ENCODE measurements at regions not wholly inside any gene's neighbourhood (a gene's known extent, or its start where the extent isn't known, plus 50 kb on each side); places are given as distances from the start of the nearest gene placed in this dataset.

DNA sequence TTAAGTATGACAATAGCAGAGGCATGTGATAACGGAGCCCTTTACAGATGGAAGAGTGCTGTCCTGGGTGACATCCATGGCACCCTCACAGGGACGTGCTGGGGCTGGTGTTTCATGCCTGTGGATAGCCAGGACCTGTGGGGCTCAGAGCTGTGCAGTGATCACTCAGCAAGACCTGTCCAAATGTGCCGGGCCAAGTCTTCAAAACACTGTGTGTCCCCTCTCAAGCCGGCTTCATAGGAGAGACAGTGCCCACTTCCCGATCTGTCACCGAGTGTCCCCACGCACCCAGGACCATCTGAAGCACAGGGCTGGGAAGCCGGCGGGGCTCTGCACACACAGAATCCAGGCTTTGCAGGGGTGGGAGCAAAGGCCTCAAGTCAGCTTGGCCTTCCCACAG is 217.2 kb upstream of the IGF1R start:
- TF ChIP-seq CTCF (IDR thresholded peaks at IDR 0.05): no peak
- TF ChIP-seq POLR2A (IDR thresholded peaks at IDR 0.05): no peak

All from esophagus squamous epithelium (tissue), 4 donors.